Mucosa of rectum (tissue), 2 donors: ENCODE measurements at regions not wholly inside any gene's neighbourhood (a gene's known extent, or its start where the extent isn't known, plus 50 kb on each side); places are given as distances from the start of the nearest gene placed in this dataset.

ENCODE experiments used
- H3K27ac ChIP-seq, 2 donors: one replicate each; pipeline ENCODE4 v1.7.0; 2013; ENCODE audit warnings: inconsistent platforms in 2 of 2, low read depth in 2 of 2, low read length in 2 of 2
- H3K27me3 ChIP-seq, 2 donors: one replicate each; pipeline ENCODE4 v1.7.0; 2013; ENCODE audit warnings: low read length in 2 of 2; ENCODE audit not compliant: control insufficient read depth in 2 of 2, insufficient read depth in 2 of 2
- H3K36me3 ChIP-seq, 2 donors: one replicate each; pipeline ENCODE4 v1.7.0; 2013; ENCODE audit warnings: low read length in 2 of 2; ENCODE audit not compliant: control insufficient read depth in 2 of 2, insufficient read depth in 2 of 2
- H3K4me1 ChIP-seq, 2 donors: one replicate each; pipeline ENCODE4 v1.7.0; 2013; ENCODE audit warnings: low read length in 2 of 2, mild to moderate bottlenecking in 1 of 2; ENCODE audit not compliant: control insufficient read depth in 2 of 2, insufficient read depth in 2 of 2
- H3K4me3 ChIP-seq, 2 donors: one replicate each; pipeline ENCODE4 v1.7.0; 2013; ENCODE audit warnings: low read length in 2 of 2
- H3K9ac ChIP-seq, 2 donors: one replicate each; pipeline ENCODE4 v1.7.0; 2013; ENCODE audit warnings: low read length in 2 of 2, low read depth in 1 of 2, mild to moderate bottlenecking in 1 of 2
- H3K9me3 ChIP-seq, 2 donors: one replicate each; pipeline ENCODE4 v1.7.0; 2013; ENCODE audit warnings: low read length in 2 of 2; ENCODE audit not compliant: control insufficient read depth in 2 of 2
- donor health status: healthy.
- donor health status: Normal muscosa, but diverticular disease.

GRCh38 chr9:99743455-99743854 is 78.2 kb upstream of the NR4A3 start:
- Histone ChIP-seq H3K4me1 (no peaks in the 10 kb centered on the region), H3K9me3 (no peaks in the 10 kb centered on the region), H3K27ac (no peak overlapping the region), H3K36me3 (no peaks in the 10 kb centered on the region), H3K9ac (no peak overlapping the region), H3K4me3 (no peak overlapping the region), H3K27me3 (no peaks in the 10 kb centered on the region)

- Histone ChIP-seq H3K9ac (no peak overlapping the region), H3K4me3 (no peak overlapping the region), H3K9me3 (no peaks in the 10 kb centered on the region), H3K4me1 (no peaks in the 10 kb centered on the region), H3K27ac (no peak overlapping the region), H3K27me3 (no peaks in the 10 kb centered on the region), H3K36me3 (no peaks in the 10 kb centered on the region)
These were observed 77.6 kb upstream of the NR4A3 start for GRCh38 chr9:99744132-99744531.

GRCh38 chr9:99745085-99745484 is 76.6 kb upstream of the NR4A3 start:
- Histone ChIP-seq H3K4me1 (no peaks in the 10 kb centered on the region), H3K9ac (no peak overlapping the region), H3K27ac (no peak overlapping the region), H3K36me3 (no peaks in the 10 kb centered on the region), H3K4me3 (no peak overlapping the region), H3K9me3 (no peaks in the 10 kb centered on the region), H3K27me3 (no peaks in the 10 kb centered on the region)

GRCh38 chr9:99746406-99746805 is 75.3 kb upstream of the NR4A3 start:
- H3K27me3 ChIP-seq, result no peaks in the 10 kb centered on the region
- no peak overlapping the region for H3K4me3 ChIP-seq
- H3K36me3 ChIP-seq, result no peaks in the 10 kb centered on the region
- H3K4me1 ChIP-seq, result no peaks in the 10 kb centered on the region
- H3K27ac ChIP-seq, result no peak overlapping the region
- H3K9ac ChIP-seq, result no peak overlapping the region
- H3K9me3 ChIP-seq, result no peaks in the 10 kb centered on the region

- H3K36me3 ChIP-seq, result no peaks in the 10 kb centered on the region
- no peaks in the 10 kb centered on the region for H3K27me3 ChIP-seq
- H3K9ac ChIP-seq, result no peak overlapping the region
- H3K4me1 ChIP-seq, result no peaks in the 10 kb centered on the region
- H3K27ac ChIP-seq, result no peak overlapping the region
- no peaks in the 10 kb centered on the region for H3K9me3 ChIP-seq
- no peak overlapping the region for H3K4me3 ChIP-seq
These were observed 73.4 kb upstream of the NR4A3 start for GRCh38 chr9:99748266-99748665.

- no peaks in the 10 kb centered on the region for H3K9me3 ChIP-seq
- H3K27ac ChIP-seq, result no peak overlapping the region
- H3K27me3 ChIP-seq, result no peaks in the 10 kb centered on the region
- no peaks in the 10 kb centered on the region for H3K36me3 ChIP-seq
- no peak overlapping the region for H3K9ac ChIP-seq
- no peaks in the 10 kb centered on the region for H3K4me1 ChIP-seq
- no peak overlapping the region for H3K4me3 ChIP-seq
These were observed 73.0 kb upstream of the NR4A3 start for GRCh38 chr9:99748676-99749075.

- Histone ChIP-seq H3K9ac (no peak overlapping the region), H3K27me3 (no peaks in the 10 kb centered on the region), H3K4me3 (no peak overlapping the region), H3K27ac (no peak overlapping the region), H3K36me3 (no peaks in the 10 kb centered on the region), H3K4me1 (no peaks in the 10 kb centered on the region), H3K9me3 (no peaks in the 10 kb centered on the region)
These were observed 72.0 kb upstream of the NR4A3 start for GRCh38 chr9:99749641-99750040.

GRCh38 chr9:99750526-99750925 is 71.2 kb upstream of the NR4A3 start:
- Histone ChIP-seq H3K36me3 (no peaks in the 10 kb centered on the region), H3K4me3 (no peak overlapping the region), H3K9ac (no peak overlapping the region), H3K4me1 (no peaks in the 10 kb centered on the region), H3K27me3 (no peaks in the 10 kb centered on the region), H3K27ac (no peak overlapping the region), H3K9me3 (no peaks in the 10 kb centered on the region)

GRCh38 chr9:99752417-99753109 is 69.1 kb upstream of the NR4A3 start:
- Histone ChIP-seq H3K9ac (no peak overlapping the region), H3K27ac (no peak overlapping the region), H3K36me3 (no peaks in the 10 kb centered on the region), H3K4me1 (no peaks in the 10 kb centered on the region), H3K27me3 (no peaks in the 10 kb centered on the region), H3K4me3 (no peak overlapping the region), H3K9me3 (no peaks in the 10 kb centered on the region)

GRCh38 chr9:99753436-99753835 is 68.2 kb upstream of the NR4A3 start:
- H3K9me3 ChIP-seq, result no peaks in the 10 kb centered on the region
- H3K36me3 ChIP-seq, result no peaks in the 10 kb centered on the region
- no peak overlapping the region for H3K9ac ChIP-seq
- no peak overlapping the region for H3K4me3 ChIP-seq
- no peaks in the 10 kb centered on the region for H3K4me1 ChIP-seq
- H3K27ac ChIP-seq, result no peak overlapping the region
- no peaks in the 10 kb centered on the region for H3K27me3 ChIP-seq

- H3K4me1 ChIP-seq, result no peaks in the 10 kb centered on the region
These were observed 61.3 kb upstream of the NR4A3 start for GRCh38 chr9:99760421-99760820.

More at GRCh38 chr9:99760421-99760820, 61.3 kb upstream of the NR4A3 start:
- no peak overlapping the region for H3K4me3 ChIP-seq
- H3K27ac ChIP-seq, result no peak overlapping the region
- no peaks in the 10 kb centered on the region for H3K9me3 ChIP-seq
- no peaks in the 10 kb centered on the region for H3K36me3 ChIP-seq
- H3K27me3 ChIP-seq, result no peaks in the 10 kb centered on the region
- no peak overlapping the region for H3K9ac ChIP-seq
